Loucy (cell line): ENCODE measurements at regions not wholly inside any gene's neighbourhood (a gene's known extent, or its start where the extent isn't known, plus 50 kb on each side); places are given as distances from the start of the nearest gene placed in this dataset.

ENCODE experiments used
- EZH2phosphoT487 ChIP-seq: fragments of 200-600 bp; IDR thresholded peaks from 2 replicates; pipeline ENCODE4 v1.6.1; 2018; ENCODE audit warnings: antibody characterized with exemption, mild to moderate bottlenecking, moderate library complexity, borderline replicate concordance
- TF ChIP-seq, protein P1 (sequence below): fragments of 200-600 bp; sonication (generic); conservative IDR thresholded peaks from 2 replicates; pipeline ENCODE4 v1.5.1; 2014; ENCODE audit warnings: mild to moderate bottlenecking, antibody characterized with exemption, low read length

DNA sequence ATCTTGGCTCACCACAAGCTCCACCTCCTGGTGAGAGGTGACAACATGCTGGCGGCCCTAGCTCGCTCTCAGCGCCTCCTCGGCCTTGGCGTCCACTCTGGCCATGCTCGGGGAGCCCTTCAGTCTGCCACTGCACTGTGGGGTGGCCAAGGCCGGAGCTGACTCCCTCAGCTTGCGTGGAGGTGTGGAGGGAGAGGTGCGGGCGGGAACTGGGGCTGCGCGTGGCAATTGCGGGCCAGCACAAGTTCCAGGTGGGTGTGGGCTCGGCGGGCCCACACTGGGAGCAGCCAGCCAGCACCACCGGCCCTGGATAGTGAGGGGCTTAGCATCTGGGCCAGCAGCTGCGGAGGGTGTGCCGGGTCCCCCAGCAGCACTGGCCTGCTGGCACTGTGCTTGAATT, 275.7 kb upstream of the P2RY1 start:
- TF ChIP-seq, protein P1, sequence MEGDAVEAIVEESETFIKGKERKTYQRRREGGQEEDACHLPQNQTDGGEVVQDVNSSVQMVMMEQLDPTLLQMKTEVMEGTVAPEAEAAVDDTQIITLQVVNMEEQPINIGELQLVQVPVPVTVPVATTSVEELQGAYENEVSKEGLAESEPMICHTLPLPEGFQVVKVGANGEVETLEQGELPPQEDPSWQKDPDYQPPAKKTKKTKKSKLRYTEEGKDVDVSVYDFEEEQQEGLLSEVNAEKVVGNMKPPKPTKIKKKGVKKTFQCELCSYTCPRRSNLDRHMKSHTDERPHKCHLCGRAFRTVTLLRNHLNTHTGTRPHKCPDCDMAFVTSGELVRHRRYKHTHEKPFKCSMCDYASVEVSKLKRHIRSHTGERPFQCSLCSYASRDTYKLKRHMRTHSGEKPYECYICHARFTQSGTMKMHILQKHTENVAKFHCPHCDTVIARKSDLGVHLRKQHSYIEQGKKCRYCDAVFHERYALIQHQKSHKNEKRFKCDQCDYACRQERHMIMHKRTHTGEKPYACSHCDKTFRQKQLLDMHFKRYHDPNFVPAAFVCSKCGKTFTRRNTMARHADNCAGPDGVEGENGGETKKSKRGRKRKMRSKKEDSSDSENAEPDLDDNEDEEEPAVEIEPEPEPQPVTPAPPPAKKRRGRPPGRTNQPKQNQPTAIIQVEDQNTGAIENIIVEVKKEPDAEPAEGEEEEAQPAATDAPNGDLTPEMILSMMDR = no peak
- TF ChIP-seq EZH2phosphoT487 = no peak
